ENCODE measurements at regions not wholly inside any gene's neighbourhood (a gene's known extent, or its start where the extent isn't known, plus 50 kb on each side); places are given as distances from the start of the nearest gene placed in this dataset.
"Not testable (repeated sequence)": the region's sequence is repeated elsewhere in the genome, so short reads cannot be mapped to it uniquely, and the experiment has no call there.

- DNase-seq (ENCODE audit: extremely low spot score in 2 of 2), result no peak
- intact Hi-C loops (cut with DNase I), result no loop called here
- H3K4me1 ChIP-seq, result no peaks in the 10 kb centered on the region
- TF ChIP-seq CTCF (IDR thresholded peaks at IDR 0.05) (no peak), POLR2A (IDR thresholded peaks at IDR 0.05) (no peak), POLR2AphosphoS5 (IDR thresholded peaks at IDR 0.05; ENCODE audit: insufficient read depth in 1 of 2, low read depth in 1 of 2) (no peak)
- H3K9me3 ChIP-seq, result no peaks in the 10 kb centered on the region
- no peaks in the 10 kb centered on the region for H3K27me3 ChIP-seq
- no peak overlapping the region for H3K27ac ChIP-seq
- no peaks in the 10 kb centered on the region for H3K36me3 ChIP-seq
- H3K4me3 ChIP-seq, result no peak overlapping the region
Observed at GRCh38 chr1:213512316-213512715, 461.3 kb downstream of the RPS6KC1 start.

GRCh38 chr1:213513006-213513405, 462.0 kb downstream of the RPS6KC1 start:
- TF ChIP-seq CTCF (IDR thresholded peaks at IDR 0.05) (no peak), POLR2A (IDR thresholded peaks at IDR 0.05) (no peak), POLR2AphosphoS5 (IDR thresholded peaks at IDR 0.05; ENCODE audit: insufficient read depth in 1 of 2, low read depth in 1 of 2) (no peak)
- DNase-seq (ENCODE audit: extremely low spot score in 2 of 2), result no peak
- intact Hi-C loops (cut with DNase I), result no loop called here
- Histone ChIP-seq H3K4me1 (no peaks in the 10 kb centered on the region), H3K4me3 (no peak overlapping the region), H3K36me3 (no peaks in the 10 kb centered on the region), H3K27me3 (no peaks in the 10 kb centered on the region), H3K27ac (no peak overlapping the region), H3K9me3 (no peaks in the 10 kb centered on the region)

GRCh38 chr1:213514408-213515179, 463.6 kb downstream of the RPS6KC1 start:
- H3K9me3 ChIP-seq; H3K36me3 ChIP-seq; H3K27me3 ChIP-seq; H3K4me1 ChIP-seq; intact Hi-C loops (cut with DNase I); H3K27ac ChIP-seq; DNase-seq (ENCODE audit: extremely low spot score in 2 of 2); H3K4me3 ChIP-seq: not testable (repeated sequence)

DNA sequence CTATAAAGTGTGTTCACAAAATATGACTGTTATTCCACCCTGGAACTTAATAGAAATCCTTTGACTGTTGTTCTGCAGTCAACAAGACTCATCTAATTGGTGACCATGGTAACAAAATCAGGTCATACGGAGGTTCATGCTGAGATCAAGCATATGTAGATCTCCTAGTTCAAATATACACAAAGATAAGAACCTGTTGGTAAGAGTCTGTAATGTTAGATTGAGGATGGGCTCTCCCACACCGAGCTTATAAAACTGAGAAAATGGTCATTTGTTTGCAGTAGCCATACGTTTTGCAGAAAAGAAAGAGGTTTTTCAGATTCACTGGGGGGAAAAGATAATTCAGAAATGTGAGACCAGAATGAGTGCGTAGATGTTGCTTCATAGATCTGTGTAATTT, 468.1 kb downstream of the RPS6KC1 start:
- intact Hi-C loops (cut with DNase I), result no loop called here
- no peaks in the 10 kb centered on the region for H3K36me3 ChIP-seq
- H3K27ac ChIP-seq, result no peak overlapping the region
- H3K27me3 ChIP-seq, result no peaks in the 10 kb centered on the region
- no peaks in the 10 kb centered on the region for H3K9me3 ChIP-seq
- TF ChIP-seq POLR2A (IDR thresholded peaks at IDR 0.05) (no peak), CTCF (IDR thresholded peaks at IDR 0.05) (no peak), POLR2AphosphoS5 (IDR thresholded peaks at IDR 0.05; ENCODE audit: insufficient read depth in 1 of 2, low read depth in 1 of 2) (no peak)
- no peak overlapping the region for H3K4me3 ChIP-seq
- no peaks in the 10 kb centered on the region for H3K4me1 ChIP-seq
- no peak for DNase-seq (ENCODE audit: extremely low spot score in 2 of 2)

GRCh38 chr1:213521206-213521605, 466.6 kb upstream of the PROX1 start:
- intact Hi-C loops (cut with DNase I), result no loop called here
- no peaks in the 10 kb centered on the region for H3K9me3 ChIP-seq
- H3K36me3 ChIP-seq, result no peaks in the 10 kb centered on the region
- H3K27ac ChIP-seq, result no peak overlapping the region
- no peak for TF ChIP-seq CTCF (IDR thresholded peaks at IDR 0.05)
- no peak for TF ChIP-seq POLR2A (IDR thresholded peaks at IDR 0.05)
- TF ChIP-seq POLR2AphosphoS5 (IDR thresholded peaks at IDR 0.05; ENCODE audit: insufficient read depth in 1 of 2, low read depth in 1 of 2), result no peak
- no peak for DNase-seq (ENCODE audit: extremely low spot score in 2 of 2)
- no peaks in the 10 kb centered on the region for H3K27me3 ChIP-seq
- H3K4me3 ChIP-seq, result no peak overlapping the region
- no peaks in the 10 kb centered on the region for H3K4me1 ChIP-seq
